GM19438 (cell line): ENCODE measurements at regions not wholly inside any gene's neighbourhood (a gene's known extent, or its start where the extent isn't known, plus 50 kb on each side); places are given as distances from the start of the nearest gene placed in this dataset.
"Not testable (repeated sequence)": the region's sequence is repeated elsewhere in the genome, so short reads cannot be mapped to it uniquely, and the experiment has no call there.

Source experiments
- ATAC-seq: cut with Tn5 transposase; IDR thresholded peaks from one replicate; pipeline ENCODE4 v1.9.1; 2021; ENCODE audit warnings: low read depth; ENCODE audit not compliant: unreplicated experiment

- no peak for ATAC-seq
Measured at GRCh38 chr10:8639486-8640185, 585.1 kb downstream of the GATA3 start.

DNA sequence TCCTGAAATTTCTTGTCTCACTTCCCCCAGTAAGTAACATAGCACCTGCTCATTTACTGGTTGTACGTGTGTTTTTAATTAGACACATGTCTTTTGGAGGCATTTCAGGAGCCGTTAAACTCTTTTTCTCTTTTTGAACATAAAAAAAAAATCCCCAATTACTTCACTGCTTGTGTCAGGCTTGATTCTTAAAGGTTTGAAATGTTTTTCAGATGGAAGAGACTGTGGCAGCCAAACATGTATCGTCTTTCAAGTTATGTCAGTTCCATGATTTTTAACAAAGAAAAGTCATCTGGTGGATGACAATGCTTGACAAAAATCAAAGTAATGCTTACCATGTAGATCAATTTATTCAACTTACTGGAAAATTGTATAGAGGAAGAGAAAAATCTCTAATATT is 585.8 kb downstream of the GATA3 start:
- ATAC-seq: no peak

DNA sequence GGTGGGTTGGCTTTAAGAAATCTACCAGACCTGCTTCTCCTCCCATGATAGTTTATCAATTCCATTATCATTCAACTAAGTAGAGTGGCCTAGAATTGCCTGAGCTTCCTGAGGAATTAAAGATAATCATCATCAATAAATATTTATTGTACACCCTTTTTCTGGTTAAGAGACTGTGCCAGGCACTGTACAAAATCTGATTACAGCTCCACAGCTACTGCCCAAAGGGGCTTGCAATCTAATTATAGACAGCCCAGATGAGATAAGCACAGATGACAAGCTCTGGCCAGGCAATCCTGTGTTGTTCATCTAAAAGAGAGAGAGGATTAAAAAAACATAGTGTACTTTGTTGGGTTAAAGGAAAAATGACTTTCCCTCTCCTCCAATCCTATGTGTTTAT is 586.4 kb downstream of the GATA3 start:
- no peak for ATAC-seq

- ATAC-seq: no peak
Measured at GRCh38 chr10:8656261-8656660, 601.8 kb downstream of the GATA3 start.

DNA sequence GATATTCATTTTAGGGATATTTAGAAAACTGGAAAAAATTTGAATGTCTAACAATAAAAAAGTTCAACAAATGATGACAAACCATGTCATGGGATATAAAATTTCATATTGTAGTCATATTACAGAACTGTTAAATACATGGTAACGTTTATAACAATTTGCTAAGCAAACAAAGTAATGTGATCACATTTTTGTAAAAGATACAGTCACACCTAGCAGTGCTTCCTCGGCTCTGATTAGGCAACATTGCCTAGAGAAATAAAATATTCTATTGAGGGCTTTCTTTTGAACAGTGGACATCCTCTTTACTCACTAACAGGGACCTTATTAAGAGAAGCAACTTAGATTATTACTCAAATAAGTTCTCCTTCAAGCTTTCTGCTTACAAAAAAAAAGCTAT is 605.5 kb downstream of the GATA3 start:
- no peak for ATAC-seq

DNA sequence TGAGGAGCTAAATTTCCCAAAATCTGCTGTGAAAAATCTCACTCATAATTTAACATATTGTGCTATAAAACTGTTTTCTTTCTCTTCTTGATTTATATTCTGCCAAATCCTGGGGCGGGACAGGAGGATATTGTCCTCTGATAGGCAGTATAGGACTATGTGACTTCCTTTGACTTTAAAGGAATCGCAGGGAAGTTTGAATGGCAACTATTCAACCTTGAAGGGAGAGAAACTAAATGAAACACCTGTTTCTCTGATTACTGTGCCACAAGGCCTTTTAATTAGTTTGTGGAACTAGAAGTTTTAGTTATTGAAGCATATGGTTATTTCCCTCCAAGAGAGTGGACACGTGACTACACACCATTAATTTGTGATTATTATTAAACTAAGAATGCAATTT is 607.4 kb downstream of the GATA3 start:
- ATAC-seq: no peak

DNA sequence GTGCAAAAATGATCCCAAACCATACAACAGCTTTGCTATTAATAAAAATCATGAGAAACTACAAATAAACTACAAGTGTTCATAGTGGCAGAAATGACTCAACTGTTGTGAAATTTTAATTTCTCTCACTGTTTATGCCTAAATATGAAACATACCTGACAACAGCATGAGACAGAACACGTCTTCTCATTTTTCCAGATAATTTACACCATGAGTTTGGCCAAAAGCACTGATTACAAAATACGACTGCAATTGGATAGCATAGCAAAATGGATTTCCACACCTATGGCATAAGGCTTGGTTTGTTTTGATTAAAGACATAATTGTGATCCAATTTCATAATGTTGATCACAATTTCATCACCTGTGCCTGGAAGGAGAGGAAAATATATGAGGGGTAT is 608.6 kb downstream of the GATA3 start:
- no peak for ATAC-seq

DNA sequence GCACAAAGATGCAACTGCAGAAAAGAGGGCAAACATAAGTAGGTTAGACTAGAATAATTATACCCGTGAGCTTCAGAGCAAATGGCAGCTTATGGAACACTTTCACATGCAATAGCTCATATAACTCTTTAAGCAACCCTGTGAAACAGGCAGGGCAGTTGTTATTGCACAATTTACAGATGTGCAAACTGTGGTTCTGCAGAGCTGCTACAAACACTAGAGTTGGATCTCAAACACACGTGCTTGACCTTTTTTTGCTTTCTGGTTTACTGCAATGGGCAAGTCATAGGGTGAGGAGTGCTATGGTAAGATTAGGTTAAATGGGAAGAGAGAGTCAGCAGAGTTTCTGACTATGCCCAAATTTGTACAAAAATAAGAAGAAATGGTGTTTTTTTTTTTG is 610.8 kb downstream of the GATA3 start:
- no peak for ATAC-seq

DNA sequence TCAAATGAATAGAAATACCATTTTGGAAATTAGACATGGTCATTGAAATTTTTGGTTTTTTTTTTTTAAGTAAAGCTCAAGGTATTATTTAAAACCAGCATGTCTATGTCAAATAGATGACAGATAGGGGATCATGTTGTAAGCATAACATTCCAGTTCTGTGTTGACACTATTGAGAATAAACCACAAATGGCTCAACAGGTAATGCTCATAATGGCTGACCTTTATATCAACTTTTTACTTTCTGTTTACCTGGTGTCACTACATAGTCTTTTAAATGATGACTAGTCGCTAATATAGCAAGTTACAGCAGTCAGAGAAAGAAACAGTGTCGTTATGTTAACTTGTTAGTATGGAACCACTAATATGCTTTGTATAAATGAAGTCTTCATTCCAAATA is 616.0 kb downstream of the GATA3 start:
- no peak for ATAC-seq

DNA sequence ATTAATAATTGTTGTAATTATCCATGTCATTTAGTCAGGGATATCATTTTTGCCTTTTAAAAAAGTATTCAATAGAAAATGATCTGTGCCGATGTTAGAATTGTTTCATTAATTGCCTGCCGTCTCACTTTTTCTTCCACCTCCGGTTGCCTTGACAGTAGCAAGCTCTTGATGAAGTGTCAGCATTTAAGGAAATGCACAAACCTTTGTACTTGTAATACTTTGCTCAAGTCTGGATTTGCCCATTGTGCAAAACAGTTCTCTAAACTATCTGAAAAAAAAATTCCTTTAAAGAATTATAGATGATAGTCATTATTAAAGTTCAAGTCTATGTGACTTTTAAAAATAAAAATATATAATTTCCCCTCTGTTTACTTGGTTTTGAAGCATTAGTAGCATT is 619.7 kb downstream of the GATA3 start:
- no peak for ATAC-seq

GRCh38 chr10:8677642-8678041 is 623.2 kb downstream of the GATA3 start:
- no peak for ATAC-seq

DNA sequence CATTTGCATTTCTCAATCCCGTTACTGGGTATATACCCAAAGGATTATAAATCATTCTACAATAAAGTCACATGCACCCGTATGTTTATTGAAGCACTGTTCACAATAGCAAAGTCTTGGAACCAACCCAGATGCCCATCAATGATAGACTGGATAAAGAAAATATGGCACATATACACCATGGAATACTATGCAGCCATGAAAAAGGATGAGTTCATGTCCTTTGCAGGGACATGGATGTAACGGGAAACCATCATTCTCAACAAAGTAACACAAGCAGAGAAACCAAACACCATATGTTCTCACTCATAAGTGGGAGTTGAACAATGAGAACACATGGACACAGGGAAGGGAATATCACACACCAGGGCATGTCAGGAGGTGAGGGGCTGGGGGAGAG is 630.4 kb downstream of the GATA3 start:
- ATAC-seq: not testable (repeated sequence)

- no peak for ATAC-seq
Measured at GRCh38 chr10:8688881-8689280, 634.4 kb downstream of the GATA3 start.

- no peak for ATAC-seq
Measured at GRCh38 chr10:8691498-8692017, 637.1 kb downstream of the GATA3 start.

DNA sequence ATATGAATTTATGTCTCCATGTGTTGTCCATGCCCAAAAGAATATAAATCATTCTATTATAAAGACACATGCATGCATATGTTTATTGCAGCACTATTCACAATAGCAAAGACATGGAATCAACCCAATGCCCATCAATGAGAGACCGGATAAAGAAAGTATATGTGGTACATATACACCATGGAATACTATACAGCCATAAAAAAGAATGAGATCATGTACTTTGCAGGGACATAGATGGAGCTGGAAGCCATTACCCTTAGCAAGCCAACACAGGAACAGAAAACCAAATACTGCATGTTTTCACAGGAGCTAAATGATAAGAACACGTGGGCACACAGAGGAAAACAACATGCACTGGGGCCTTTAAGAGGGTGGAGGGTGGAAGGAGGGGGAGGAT is 639.1 kb downstream of the GATA3 start:
- ATAC-seq: not testable (repeated sequence)

DNA sequence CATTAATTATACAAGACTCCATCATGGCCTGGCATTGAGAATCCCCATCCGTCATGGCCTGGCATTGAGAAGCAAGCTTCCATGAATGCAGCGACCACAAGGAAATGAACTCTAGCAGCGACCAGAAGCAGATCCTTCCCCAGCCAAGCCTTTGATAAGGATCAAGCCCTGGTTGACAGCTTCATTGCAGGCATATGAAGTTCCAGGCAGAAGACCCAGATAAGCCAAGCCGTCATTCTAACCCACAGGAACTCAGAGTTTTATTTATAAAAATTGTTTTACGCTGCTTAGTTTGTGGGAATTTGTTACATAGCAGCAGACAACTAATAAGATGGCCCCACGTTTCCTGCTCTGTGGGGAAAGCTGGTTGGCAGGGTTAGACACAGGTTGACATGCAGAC is 642.3 kb downstream of the GATA3 start:
- ATAC-seq: no peak

DNA sequence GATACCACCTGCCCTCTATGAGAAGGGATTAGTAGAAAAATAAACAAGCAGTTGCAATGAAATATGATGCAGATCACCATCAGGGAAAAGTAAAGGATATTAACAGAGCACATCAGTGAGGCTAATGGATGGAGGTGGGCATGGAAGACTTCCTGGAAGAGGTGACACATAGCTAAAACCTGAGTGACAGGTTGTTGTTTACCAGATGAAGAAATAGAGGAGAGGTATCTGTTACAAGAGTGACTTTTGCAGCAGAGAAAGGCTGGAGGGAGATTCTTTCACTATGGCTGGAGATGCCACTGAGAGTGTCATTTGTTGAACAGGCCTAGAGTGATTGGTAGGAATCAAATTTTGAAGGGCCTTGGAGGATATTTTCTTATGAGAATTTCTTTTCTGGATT is 646.2 kb downstream of the GATA3 start:
- ATAC-seq: no peak

DNA sequence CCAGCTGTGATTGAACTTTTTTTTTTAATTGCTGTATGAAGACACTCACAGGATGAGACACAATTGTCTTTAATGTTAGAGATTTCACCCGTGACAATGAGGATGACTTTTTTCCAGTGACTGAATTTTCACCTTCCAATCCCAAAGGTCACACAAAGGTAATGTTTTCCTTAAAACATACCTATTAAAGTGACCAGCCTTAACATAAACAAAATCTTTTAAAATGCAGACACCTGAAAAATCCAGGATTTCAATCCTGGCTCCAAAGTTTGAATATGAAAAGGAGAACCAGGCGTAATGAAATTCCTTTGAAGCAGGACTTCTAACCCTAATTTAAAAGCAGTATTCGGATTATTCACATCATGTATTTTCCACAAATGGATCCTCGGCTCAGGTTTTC is 647.7 kb downstream of the GATA3 start:
- ATAC-seq: no peak

DNA sequence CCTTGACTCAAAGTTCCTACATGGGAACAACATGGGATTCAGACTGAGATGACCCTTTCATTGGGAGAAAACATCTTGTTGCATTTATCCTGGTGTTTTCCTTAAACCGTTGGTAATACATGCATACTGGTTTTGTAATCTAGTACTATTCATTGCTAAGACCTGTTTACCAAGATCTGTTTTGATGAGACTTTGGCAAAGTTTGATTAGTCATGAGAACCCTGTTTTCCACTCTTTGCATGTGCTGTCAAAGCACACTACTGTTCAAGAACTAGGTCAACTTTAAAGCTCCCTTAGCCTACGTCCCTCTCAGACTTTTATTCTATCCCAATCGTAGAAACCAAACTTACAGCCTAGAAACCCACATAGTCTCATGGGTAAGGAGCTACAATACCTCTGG is 650.9 kb downstream of the GATA3 start:
- no peak for ATAC-seq

GRCh38 chr10:8712656-8713055 is 658.2 kb downstream of the GATA3 start:
- ATAC-seq: no peak

DNA sequence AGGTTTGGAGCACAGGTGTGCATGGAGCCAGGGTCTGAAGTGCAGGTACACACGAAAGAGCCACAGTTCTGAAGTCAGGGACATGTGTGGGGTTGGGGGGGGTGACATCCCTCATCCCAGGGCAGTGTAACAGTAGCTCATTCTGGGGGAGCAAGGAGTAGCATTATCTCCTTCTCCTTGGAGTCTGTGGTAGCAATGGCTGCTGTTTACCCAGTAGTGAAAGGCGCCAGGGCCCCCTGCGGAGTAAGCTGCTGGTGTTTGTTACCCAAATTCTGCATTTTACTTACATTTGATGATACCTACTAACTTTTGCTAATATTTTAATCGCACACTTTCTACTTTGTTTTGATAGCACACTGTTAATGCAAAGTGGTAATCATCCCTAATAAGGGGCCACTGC is 665.5 kb downstream of the GATA3 start:
- no peak for ATAC-seq

DNA sequence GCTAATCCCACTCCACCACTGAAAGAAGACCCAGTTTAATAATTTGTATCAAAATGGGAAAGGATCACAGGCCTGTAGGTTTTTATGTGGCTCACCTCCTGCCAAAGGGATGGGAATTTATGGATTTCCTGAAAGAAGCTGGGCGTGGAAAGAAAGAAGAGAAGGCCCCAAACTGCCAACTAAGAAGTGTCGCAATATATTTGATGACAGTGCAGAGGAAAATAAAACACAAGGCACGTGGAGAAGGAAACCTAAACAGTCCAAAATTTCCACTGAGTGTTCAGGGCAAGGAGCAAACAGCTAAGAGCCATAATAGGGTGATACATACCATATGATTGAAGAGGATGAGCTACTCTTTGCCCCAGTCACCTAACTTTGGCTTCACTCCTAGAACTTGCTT is 667.2 kb downstream of the GATA3 start:
- ATAC-seq: no peak

DNA sequence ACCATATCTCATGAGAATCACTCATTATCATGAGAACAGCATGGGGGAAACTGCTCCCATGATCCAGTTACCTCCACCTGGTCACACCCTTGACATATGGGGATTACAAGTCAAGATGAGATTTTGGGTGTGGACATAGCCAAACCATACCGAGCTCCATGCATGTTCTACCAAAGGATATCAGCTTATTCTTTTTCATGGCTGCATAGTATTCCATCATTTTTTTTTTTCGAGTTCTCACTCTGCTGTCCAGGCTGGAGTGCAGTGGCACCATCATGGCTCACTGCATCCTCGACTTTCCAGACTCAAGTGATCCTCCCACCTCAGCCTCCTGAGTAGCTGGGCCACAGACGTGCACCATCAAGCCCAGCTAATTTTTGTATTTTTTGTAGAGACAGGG is 668.3 kb downstream of the GATA3 start:
- no peak for ATAC-seq
